GM12878 (cell line): ENCODE measurements at regions not wholly inside any gene's neighbourhood (a gene's known extent, or its start where the extent isn't known, plus 50 kb on each side); places are given as distances from the start of the nearest gene placed in this dataset.

Experiments
- ATAC-seq: fragments of 200-7000 bp; cut with Tn5 transposase; 3 replicates; pipeline ENCODE4 v1.9.1; 2020; ENCODE audit warnings: mild to moderate bottlenecking, moderate library complexity
- BruUV-seq: library from RNA; stranded (reverse); fragments of 400-500 nt; replicated peaks from 2 replicates; lab custom pipeline; 2021; lab: Mats Ljungman, UMichigan
- CTCF ChIA-PET: fragments of 300-600 bp; sonication (Branson Sonifier 250); formaldehyde crosslinking; extraction: SDS; loops from one replicate; lab custom pipeline; 2021; ENCODE audit warnings: inconsistent platforms; lab: Yijun Ruan, JAX
- POLR2A ChIA-PET: fragments of 350-600 bp; formaldehyde crosslinking; extraction: SDS; loops from one replicate; lab custom pipeline; 2021; ENCODE audit warnings: inconsistent platforms; lab: Charles Lee
- RAD21 ChIA-PET: fragments of 300-600 bp; sonication (Branson Sonifier 250); formaldehyde crosslinking; loops from one replicate; lab custom pipeline; 2023; ENCODE audit warnings: antibody characterized with exemption; ENCODE audit not compliant: unreplicated experiment; lab: Charles Lee
- SMC1A ChIA-PET: fragments of 300-600 bp; sonication (Branson Sonifier 250); formaldehyde crosslinking; loops from one replicate; lab custom pipeline; 2023; ENCODE audit not compliant: unreplicated experiment, uncharacterized antibody; lab: Charles Lee
- DNase-seq: peaks from one replicate; pipeline ENCODE4 v3.0.0-alpha.2; 2011; ENCODE audit warnings: low read depth, low spot score
- FAIRE-seq: peaks from 3 replicates; lab custom pipeline; 2011; peaks lifted over from hg19 to GRCh38; lab: Jason Lieb, UNC
- H2AFZ ChIP-seq: 2 replicates; pipeline ENCODE4 v1.6.0; 2011; ENCODE audit warnings: low read depth, low read length, control low read depth; ENCODE audit not compliant: control insufficient read depth
- H3K27ac ChIP-seq: 2 replicates; pipeline ENCODE4 v1.5.1; 2011; ENCODE audit warnings: control low read depth; ENCODE audit not compliant: control insufficient read depth, insufficient read depth
- H3K27me3 ChIP-seq, 2 experiments: replicated peaks in 1 of 2; 2 replicates each; pipeline versions ENCODE4 v1.6.0 to v1.6.1; 2011; ENCODE audit warnings: low read length in 1 of 2; ENCODE audit not compliant: control insufficient read depth in 2 of 2, insufficient read depth in 2 of 2
- H3K36me3 ChIP-seq, 2 experiments: 2 replicates each; pipeline ENCODE4 v1.5.1; 2011; ENCODE audit warnings: low read length in 1 of 2; ENCODE audit not compliant: control insufficient read depth in 2 of 2, insufficient read depth in 2 of 2
- H3K4me1 ChIP-seq: 2 replicates; pipeline ENCODE4 v1.6.1; 2011; ENCODE audit warnings: mild to moderate bottlenecking, low read length, moderate library complexity, mixed read lengths; ENCODE audit not compliant: control insufficient read depth, insufficient read depth
- H3K4me2 ChIP-seq: 2 replicates; pipeline ENCODE4 v1.6.0; 2011; ENCODE audit warnings: control low read depth; ENCODE audit not compliant: control insufficient read depth, insufficient read depth
- H3K4me3 ChIP-seq: fragments of 200-600 bp; sonication (generic); 2 replicates; pipeline ENCODE4 v1.5.1; 2016
- H3K79me2 ChIP-seq: 2 replicates; pipeline ENCODE4 v1.6.0; 2011; ENCODE audit warnings: low read length; ENCODE audit not compliant: control insufficient read depth, insufficient read depth
- H3K9ac ChIP-seq: 2 replicates; pipeline ENCODE4 v1.8.0; 2011; ENCODE audit warnings: low read length, control low read depth, mixed read lengths; ENCODE audit not compliant: control insufficient read depth, insufficient read depth
- H3K9me3 ChIP-seq: replicated peaks from 3 replicates; pipeline ENCODE4 v1.5.1; 2011; ENCODE audit warnings: mild to moderate bottlenecking, low read length; ENCODE audit not compliant: control insufficient read depth, insufficient read depth
- H4K20me1 ChIP-seq: 2 replicates; pipeline ENCODE4 v1.6.0; 2011; ENCODE audit not compliant: control insufficient read depth, insufficient read depth
- ATF7 ChIP-seq: fragments of 450-650 bp; IDR thresholded peaks from 2 replicates; pipeline ENCODE4 v1.6.1; 2016; ENCODE audit warnings: low read depth, mild to moderate bottlenecking
- RFX5 ChIP-seq: IDR thresholded peaks from 2 replicates; pipeline ENCODE4 v1.6.1; 2011; ENCODE audit warnings: low read depth, low read length, improper control_type of control experiment
- SIX5 ChIP-seq: IDR thresholded peaks from 2 replicates; pipeline ENCODE4 v1.6.1; 2011; ENCODE audit warnings: mild to moderate bottlenecking, low read depth, low read length, moderate library complexity; ENCODE audit not compliant: severe bottlenecking
- SMAD1 ChIP-seq: fragments of 450-650 bp; IDR thresholded peaks from 2 replicates; pipeline ENCODE4 v1.6.1; 2018; ENCODE audit warnings: mild to moderate bottlenecking, low read depth; ENCODE audit not compliant: partially characterized antibody
- ZBTB11 ChIP-seq: fragments of 450-650 bp; formaldehyde crosslinking; IDR thresholded peaks from 2 replicates; pipeline ENCODE4 v1.5.0; 2022; ENCODE audit warnings: mild to moderate bottlenecking, missing genetic modification characterization
- ZBTB4 ChIP-seq: fragments of 450-650 bp; formaldehyde crosslinking; IDR thresholded peaks from 2 replicates; pipeline ENCODE4 v1.4.0; 2022; ENCODE audit warnings: mild to moderate bottlenecking, moderate library complexity
- WGBS: methylation state at CpG from one replicate; pipeline ENCODE4 v1.1.6; 2016; ENCODE audit warnings: low lambda C conversion rate; ENCODE audit not compliant: insufficient replicate concordance, insufficient coverage; ENCODE audit errors: missing lambda C conversion rate; 5-methylcytosine and 5-hydroxymethylcytosine counted together
- in situ Hi-C: fragments of 300-500 bp; cut with MboI; formaldehyde crosslinking; loops from 9 replicates; pipeline ENCODE4 v1.14.3; 2018; ENCODE audit warnings: mixed read lengths
- intact Hi-C: fragments of 100-400 bp; cut with micrococcal nuclease; formaldehyde crosslinking; loops from one replicate; pipeline ENCODE4 v1.14.2; 2022; ENCODE audit not compliant: unreplicated experiment
- TF ChIP-seq, protein P1 (sequence below): fragments of 450-650 bp; conservative IDR thresholded peaks from 2 replicates; pipeline ENCODE4 v1.6.1; 2017; ENCODE audit warnings: mild to moderate bottlenecking, moderate library complexity
- TF ChIP-seq, protein P2 (sequence below): IDR thresholded peaks from 2 replicates; pipeline ENCODE4 v1.6.1; 2012; ENCODE audit warnings: low read depth, low read length, improper control_type of control experiment

GRCh38 chr20:36824142-36824940 lies 50.8 kb upstream of the DSN1 start (continued):
- no peak for TF ChIP-seq RFX5
- TF ChIP-seq ATF7 = no peak
- no peak for TF ChIP-seq SIX5
- TF ChIP-seq, protein P1, sequence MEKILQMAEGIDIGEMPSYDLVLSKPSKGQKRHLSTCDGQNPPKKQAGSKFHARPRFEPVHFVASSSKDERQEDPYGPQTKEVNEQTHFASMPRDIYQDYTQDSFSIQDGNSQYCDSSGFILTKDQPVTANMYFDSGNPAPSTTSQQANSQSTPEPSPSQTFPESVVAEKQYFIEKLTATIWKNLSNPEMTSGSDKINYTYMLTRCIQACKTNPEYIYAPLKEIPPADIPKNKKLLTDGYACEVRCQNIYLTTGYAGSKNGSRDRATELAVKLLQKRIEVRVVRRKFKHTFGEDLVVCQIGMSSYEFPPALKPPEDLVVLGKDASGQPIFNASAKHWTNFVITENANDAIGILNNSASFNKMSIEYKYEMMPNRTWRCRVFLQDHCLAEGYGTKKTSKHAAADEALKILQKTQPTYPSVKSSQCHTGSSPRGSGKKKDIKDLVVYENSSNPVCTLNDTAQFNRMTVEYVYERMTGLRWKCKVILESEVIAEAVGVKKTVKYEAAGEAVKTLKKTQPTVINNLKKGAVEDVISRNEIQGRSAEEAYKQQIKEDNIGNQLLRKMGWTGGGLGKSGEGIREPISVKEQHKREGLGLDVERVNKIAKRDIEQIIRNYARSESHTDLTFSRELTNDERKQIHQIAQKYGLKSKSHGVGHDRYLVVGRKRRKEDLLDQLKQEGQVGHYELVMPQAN = no peak
- TF ChIP-seq SMAD1 = no peak
- TF ChIP-seq, all 136 proteins: peak for 0

DNA sequence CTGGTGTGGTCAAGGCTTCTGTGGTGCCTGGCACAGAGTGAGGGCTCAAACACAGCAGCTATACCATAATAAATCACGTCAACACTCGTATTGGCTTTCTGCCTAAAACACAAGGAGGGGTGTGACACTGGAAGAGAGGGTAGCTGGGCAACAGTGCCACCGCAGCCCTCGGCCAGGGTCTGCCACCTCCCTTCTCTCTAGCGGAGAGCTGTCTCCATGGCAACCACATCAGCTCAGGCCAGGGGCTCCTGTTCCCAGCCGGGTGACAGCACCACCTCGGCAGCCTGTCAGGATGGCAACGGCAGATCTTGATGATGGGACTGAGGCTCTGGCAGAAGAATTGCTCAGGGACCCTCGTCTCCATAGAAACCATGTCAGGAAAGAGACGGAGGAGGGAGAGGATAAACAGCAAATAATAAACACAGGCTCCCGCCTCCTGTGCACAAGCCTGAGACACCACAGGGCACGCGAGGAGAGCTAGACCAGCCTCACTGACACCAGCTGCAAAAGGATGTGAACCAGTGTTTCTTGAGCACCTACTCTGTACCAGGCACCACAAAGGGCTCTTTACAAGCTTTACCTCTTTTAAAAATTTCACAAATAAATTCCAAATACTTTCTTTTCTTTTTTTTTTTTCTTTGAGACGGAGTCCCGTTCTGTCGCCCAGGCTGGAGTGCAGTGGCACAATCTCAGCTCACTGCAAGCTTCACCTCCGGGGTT lies 50.4 kb upstream of the TLDC2 start:
- no peak for FAIRE-seq
- no peaks in the 10 kb centered on the region for H4K20me1 ChIP-seq
- no peak overlapping the region for H2AFZ ChIP-seq
- in situ Hi-C loops (no loop called here), intact Hi-C loops (loop anchor here (5.0 kb wide), 1 partner anchor 37 kb away; a partner anchor contains a TSS)
- no peak overlapping the region for H3K9ac ChIP-seq
- no peak overlapping the region for H3K4me3 ChIP-seq
- H3K4me1 ChIP-seq = peaks cover 13% of the 10 kb centered on the region
- ChIA-PET POLR2A (interaction anchor here (0.8 to 1.0 kb wide), 2 partner anchors 10 to 17 kb away, joined by 4 to 5 read pairs; no protein-coding TSS in a partner anchor), SMC1A (no interaction called here), CTCF (interaction anchor here (0.8 to 1.9 kb wide), 3 partner anchors 11 to 106 kb away, joined by 3 to 10 read pairs (median 4); no protein-coding TSS in a partner anchor), RAD21 (no interaction called here)
- H3K4me2 ChIP-seq = no peak overlapping the region
- 79% methylated on average over 16 of the region's 17 CpGs for WGBS
- H3K79me2 ChIP-seq = no peaks in the 10 kb centered on the region
- H3K27me3 ChIP-seq = no peaks in the 10 kb centered on the region
- H3K27ac ChIP-seq = no peak overlapping the region
- no peak for DNase-seq
- no peaks in the 10 kb centered on the region for H3K9me3 ChIP-seq
- ATAC-seq = no peak
- H3K36me3 ChIP-seq = peaks cover 3 to 8% of the 10 kb centered on the region in 2 experiments; a peak in 3 of 4 replicates
- BruUV-seq = no TSS peak
- TF ChIP-seq ZBTB4 (no peak), ZBTB11 (CRISPR knock-in tag) (no peak)
- TF ChIP-seq, protein P2, sequence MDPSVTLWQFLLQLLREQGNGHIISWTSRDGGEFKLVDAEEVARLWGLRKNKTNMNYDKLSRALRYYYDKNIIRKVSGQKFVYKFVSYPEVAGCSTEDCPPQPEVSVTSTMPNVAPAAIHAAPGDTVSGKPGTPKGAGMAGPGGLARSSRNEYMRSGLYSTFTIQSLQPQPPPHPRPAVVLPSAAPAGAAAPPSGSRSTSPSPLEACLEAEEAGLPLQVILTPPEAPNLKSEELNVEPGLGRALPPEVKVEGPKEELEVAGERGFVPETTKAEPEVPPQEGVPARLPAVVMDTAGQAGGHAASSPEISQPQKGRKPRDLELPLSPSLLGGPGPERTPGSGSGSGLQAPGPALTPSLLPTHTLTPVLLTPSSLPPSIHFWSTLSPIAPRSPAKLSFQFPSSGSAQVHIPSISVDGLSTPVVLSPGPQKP = no peak
